K562 (cell line): ENCODE measurements at regions not wholly inside any gene's neighbourhood (a gene's known extent, or its start where the extent isn't known, plus 50 kb on each side); places are given as distances from the start of the nearest gene placed in this dataset.
"Not testable (repeated sequence)": the region's sequence is repeated elsewhere in the genome, so short reads cannot be mapped to it uniquely, and the experiment has no call there.

Source experiments
- CBX5 ChIP-seq: IDR thresholded peaks from 2 replicates; pipeline ENCODE4 v1.6.1; 2014; ENCODE audit warnings: low read depth, borderline replicate concordance
- CBX8 ChIP-seq: fragments of 200-600 bp; sonication (generic); IDR thresholded peaks from 2 replicates; pipeline ENCODE4 v1.6.1; 2012; ENCODE audit warnings: borderline replicate concordance, mixed run types, low read depth, mild to moderate bottlenecking, moderate library complexity, mixed read lengths, low read length, control low read depth, inconsistent platforms; ENCODE audit not compliant: poor library complexity, severe bottlenecking; ENCODE audit errors: extremely low read depth
- ELF1 ChIP-seq: fragments of 200-800 bp; sonication (Bioruptor generic); IDR thresholded peaks from 2 replicates; pipeline ENCODE4 v1.6.1; 2016; ENCODE audit warnings: missing genetic modification characterization, missing compliant biosample characterization
- GABPA ChIP-seq: fragments of 200-800 bp; sonication (Bioruptor generic); conservative IDR thresholded peaks from 2 replicates; pipeline ENCODE4 v1.6.1; 2016; ENCODE audit warnings: low read depth, missing genetic modification characterization, missing compliant biosample characterization
- JUN ChIP-seq, 2 experiments: sonication (generic) in 1 of 2; formaldehyde crosslinking in 1 of 2; IDR thresholded peaks; 2 replicates each; pipeline versions ENCODE4 v1.6.1 to v1.8.0; 2012 to 2022; ENCODE audit warnings: borderline replicate concordance in 2 of 2, mild to moderate bottlenecking in 2 of 2, improper control_type of control experiment in 1 of 2, low read depth in 1 of 2, low read length in 1 of 2, missing genetic modification reagents in 1 of 2
- KLF1 ChIP-seq: fragments of 450-650 bp; IDR thresholded peaks from 2 replicates; pipeline ENCODE4 v1.6.1; 2016; ENCODE audit warnings: missing genetic modification characterization, missing compliant biosample characterization
- SRSF3 ChIP-seq: fragments of 200-400 bp; formaldehyde crosslinking; IDR thresholded peaks from 2 replicates; pipeline ENCODE4 v1.6.1; 2016; ENCODE audit warnings: mild to moderate bottlenecking, low read length, moderate library complexity; ENCODE audit not compliant: insufficient read depth
- TF ChIP-seq, protein P1 (sequence below): sonication (generic); formaldehyde crosslinking; IDR thresholded peaks from 2 replicates; pipeline ENCODE4 v1.8.1; 2023; ENCODE audit warnings: mild to moderate bottlenecking, missing genetic modification reagents

DNA sequence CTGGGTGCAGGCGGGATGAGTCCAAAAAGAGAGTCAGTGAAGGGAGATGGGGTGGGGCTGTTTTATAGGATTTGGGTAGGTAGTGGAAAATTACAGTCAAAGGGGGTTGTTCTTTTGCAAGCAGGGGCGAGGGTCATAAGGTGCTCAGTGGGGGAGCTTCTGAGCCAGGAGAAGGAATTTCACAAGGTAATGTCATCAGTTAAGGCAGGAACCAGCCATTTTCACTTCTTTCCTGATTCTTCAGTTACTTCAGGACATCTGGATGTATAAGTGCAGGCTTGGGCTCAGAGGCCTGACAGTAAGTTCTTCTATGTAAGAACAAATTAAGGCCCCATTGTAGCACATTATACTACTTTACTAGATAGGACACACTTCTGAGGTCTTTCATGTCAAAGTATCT lies 231.2 kb upstream of the NRXN1 start:
- not testable (repeated sequence) for TF ChIP-seq JUN (IDR thresholded peaks at IDR 0.05; ENCODE audit: borderline replicate concordance, low read depth, low read length); JUN (CRISPR knock-in tag; IDR thresholded peaks at IDR 0.05; ENCODE audit: borderline replicate concordance); CBX8; CBX5; GABPA; KLF1 (tag); SRSF3; ELF1 (tag)
- TF ChIP-seq, protein P1, sequence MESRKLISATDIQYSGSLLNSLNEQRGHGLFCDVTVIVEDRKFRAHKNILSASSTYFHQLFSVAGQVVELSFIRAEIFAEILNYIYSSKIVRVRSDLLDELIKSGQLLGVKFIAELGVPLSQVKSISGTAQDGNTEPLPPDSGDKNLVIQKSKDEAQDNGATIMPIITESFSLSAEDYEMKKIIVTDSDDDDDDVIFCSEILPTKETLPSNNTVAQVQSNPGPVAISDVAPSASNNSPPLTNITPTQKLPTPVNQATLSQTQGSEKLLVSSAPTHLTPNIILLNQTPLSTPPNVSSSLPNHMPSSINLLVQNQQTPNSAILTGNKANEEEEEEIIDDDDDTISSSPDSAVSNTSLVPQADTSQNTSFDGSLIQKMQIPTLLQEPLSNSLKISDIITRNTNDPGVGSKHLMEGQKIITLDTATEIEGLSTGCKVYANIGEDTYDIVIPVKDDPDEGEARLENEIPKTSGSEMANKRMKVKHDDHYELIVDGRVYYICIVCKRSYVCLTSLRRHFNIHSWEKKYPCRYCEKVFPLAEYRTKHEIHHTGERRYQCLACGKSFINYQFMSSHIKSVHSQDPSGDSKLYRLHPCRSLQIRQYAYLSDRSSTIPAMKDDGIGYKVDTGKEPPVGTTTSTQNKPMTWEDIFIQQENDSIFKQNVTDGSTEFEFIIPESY (CRISPR knock-in tag), result not testable (repeated sequence)
